Stimulated activated memory B cell treated with anti-CD40 and anti-IgM and Interleukin-4, amounts not matched to agents 10 μg/mL and 1 μg/mL and 100 μg/mL, for 72 hours (primary cell): ENCODE measurements at regions not wholly inside any gene's neighbourhood (a gene's known extent, or its start where the extent isn't known, plus 50 kb on each side); places are given as distances from the start of the nearest gene placed in this dataset.
"Not testable (repeated sequence)": the region's sequence is repeated elsewhere in the genome, so short reads cannot be mapped to it uniquely, and the experiment has no call there.

Experiments used
- ATAC-seq: fragments of 150-1000 bp; cut with Tn5 transposase; 2 replicates; pipeline ENCODE4 v1.10.0; 2021
- H3K27ac Mint-ChIP-seq: one replicate; pipeline ENCODE4 v1.8.0; 2022; ENCODE audit warnings: mild to moderate bottlenecking, mixed read lengths
- H3K27me3 Mint-ChIP-seq: one replicate; pipeline ENCODE4 v1.8.0; 2022; ENCODE audit warnings: mixed read lengths
- H3K36me3 Mint-ChIP-seq: one replicate; pipeline ENCODE4 v1.8.0; 2022; ENCODE audit warnings: mixed read lengths
- H3K4me1 Mint-ChIP-seq: one replicate; pipeline ENCODE4 v1.8.0; 2022; ENCODE audit warnings: mixed read lengths
- H3K4me3 Mint-ChIP-seq: one replicate; pipeline ENCODE4 v1.8.0; 2022; ENCODE audit warnings: mild to moderate bottlenecking, moderate library complexity, mixed read lengths
- H3K9me3 Mint-ChIP-seq: one replicate; pipeline ENCODE4 v1.8.0; 2022; ENCODE audit warnings: mixed read lengths

GRCh38 chr2:87396551-87397265, 351.2 kb upstream of the PLGLB2 start:
- H3K27me3 Mint-ChIP-seq, H3K4me1 Mint-ChIP-seq, H3K9me3 Mint-ChIP-seq, H3K36me3 Mint-ChIP-seq, ATAC-seq, H3K27ac Mint-ChIP-seq, H3K4me3 Mint-ChIP-seq: not testable (repeated sequence)

GRCh38 chr2:87397276-87398065, 350.4 kb upstream of the PLGLB2 start:
- H3K27me3 Mint-ChIP-seq, H3K4me1 Mint-ChIP-seq, H3K9me3 Mint-ChIP-seq, ATAC-seq, H3K27ac Mint-ChIP-seq, H3K36me3 Mint-ChIP-seq, H3K4me3 Mint-ChIP-seq: not testable (repeated sequence)

GRCh38 chr2:87398567-87399305, 349.2 kb upstream of the PLGLB2 start:
- H3K36me3 Mint-ChIP-seq, H3K27ac Mint-ChIP-seq, ATAC-seq, H3K9me3 Mint-ChIP-seq, H3K4me1 Mint-ChIP-seq, H3K4me3 Mint-ChIP-seq, H3K27me3 Mint-ChIP-seq: not testable (repeated sequence)

- H3K36me3 Mint-ChIP-seq = no peaks in the 10 kb centered on the region
Observed at GRCh38 chr2:87401726-87402345, 346.1 kb upstream of the PLGLB2 start.

GRCh38 chr2:87403893-87404175, 344.1 kb upstream of the PLGLB2 start:
- ATAC-seq = no peak
- Mint-ChIP-seq H3K4me1 (no peaks in the 10 kb centered on the region), H3K27ac (no peak overlapping the region)

More at GRCh38 chr2:87401726-87402345, 346.1 kb upstream of the PLGLB2 start:
- ATAC-seq = no peak
- Mint-ChIP-seq H3K4me3 (no peak overlapping the region), H3K27ac (no peak overlapping the region), H3K27me3 (no peaks in the 10 kb centered on the region), H3K9me3 (no peaks in the 10 kb centered on the region), H3K4me1 (no peaks in the 10 kb centered on the region)

GRCh38 chr2:87404411-87405255, 343.3 kb upstream of the PLGLB2 start:
- H3K27ac Mint-ChIP-seq, H3K9me3 Mint-ChIP-seq, H3K4me3 Mint-ChIP-seq, ATAC-seq, H3K27me3 Mint-ChIP-seq, H3K4me1 Mint-ChIP-seq, H3K36me3 Mint-ChIP-seq: not testable (repeated sequence)

More at GRCh38 chr2:87403893-87404175, 344.1 kb upstream of the PLGLB2 start:
- Mint-ChIP-seq H3K27me3 (no peaks in the 10 kb centered on the region), H3K9me3 (no peaks in the 10 kb centered on the region), H3K36me3 (no peaks in the 10 kb centered on the region), H3K4me3 (no peak overlapping the region)

GRCh38 chr2:87405531-87406216, 342.2 kb upstream of the PLGLB2 start:
- not testable (repeated sequence) for H3K4me1 Mint-ChIP-seq, H3K4me3 Mint-ChIP-seq, H3K36me3 Mint-ChIP-seq, H3K27me3 Mint-ChIP-seq, ATAC-seq, H3K27ac Mint-ChIP-seq, H3K9me3 Mint-ChIP-seq

GRCh38 chr2:87406406-87407175, 341.3 kb upstream of the PLGLB2 start:
- not testable (repeated sequence) for H3K9me3 Mint-ChIP-seq, ATAC-seq, H3K36me3 Mint-ChIP-seq, H3K27ac Mint-ChIP-seq, H3K4me1 Mint-ChIP-seq, H3K4me3 Mint-ChIP-seq, H3K27me3 Mint-ChIP-seq

GRCh38 chr2:87409601-87410000, 338.3 kb upstream of the PLGLB2 start:
- H3K4me3 Mint-ChIP-seq, H3K4me1 Mint-ChIP-seq, H3K36me3 Mint-ChIP-seq, H3K9me3 Mint-ChIP-seq, H3K27ac Mint-ChIP-seq, H3K27me3 Mint-ChIP-seq, ATAC-seq: not testable (repeated sequence)

GRCh38 chr2:87410371-87410770, 337.5 kb upstream of the PLGLB2 start:
- not testable (repeated sequence) for ATAC-seq, H3K4me3 Mint-ChIP-seq, H3K9me3 Mint-ChIP-seq, H3K4me1 Mint-ChIP-seq, H3K27me3 Mint-ChIP-seq, H3K36me3 Mint-ChIP-seq, H3K27ac Mint-ChIP-seq

GRCh38 chr2:87412036-87412820, 335.7 kb upstream of the PLGLB2 start:
- ATAC-seq, H3K4me1 Mint-ChIP-seq, H3K9me3 Mint-ChIP-seq, H3K27me3 Mint-ChIP-seq, H3K27ac Mint-ChIP-seq, H3K4me3 Mint-ChIP-seq, H3K36me3 Mint-ChIP-seq: not testable (repeated sequence)

- not testable (repeated sequence) for H3K4me1 Mint-ChIP-seq, H3K27ac Mint-ChIP-seq, ATAC-seq, H3K36me3 Mint-ChIP-seq, H3K9me3 Mint-ChIP-seq, H3K4me3 Mint-ChIP-seq, H3K27me3 Mint-ChIP-seq
Observed at GRCh38 chr2:87414331-87414730, 333.6 kb upstream of the PLGLB2 start.

GRCh38 chr2:87414795-87415570, 332.9 kb upstream of the PLGLB2 start:
- not testable (repeated sequence) for H3K27me3 Mint-ChIP-seq, H3K4me1 Mint-ChIP-seq, H3K36me3 Mint-ChIP-seq, H3K4me3 Mint-ChIP-seq, H3K9me3 Mint-ChIP-seq, ATAC-seq, H3K27ac Mint-ChIP-seq
